ENCODE measurements at regions not wholly inside any gene's neighbourhood (a gene's known extent, or its start where the extent isn't known, plus 50 kb on each side); places are given as distances from the start of the nearest gene placed in this dataset.

DNA sequence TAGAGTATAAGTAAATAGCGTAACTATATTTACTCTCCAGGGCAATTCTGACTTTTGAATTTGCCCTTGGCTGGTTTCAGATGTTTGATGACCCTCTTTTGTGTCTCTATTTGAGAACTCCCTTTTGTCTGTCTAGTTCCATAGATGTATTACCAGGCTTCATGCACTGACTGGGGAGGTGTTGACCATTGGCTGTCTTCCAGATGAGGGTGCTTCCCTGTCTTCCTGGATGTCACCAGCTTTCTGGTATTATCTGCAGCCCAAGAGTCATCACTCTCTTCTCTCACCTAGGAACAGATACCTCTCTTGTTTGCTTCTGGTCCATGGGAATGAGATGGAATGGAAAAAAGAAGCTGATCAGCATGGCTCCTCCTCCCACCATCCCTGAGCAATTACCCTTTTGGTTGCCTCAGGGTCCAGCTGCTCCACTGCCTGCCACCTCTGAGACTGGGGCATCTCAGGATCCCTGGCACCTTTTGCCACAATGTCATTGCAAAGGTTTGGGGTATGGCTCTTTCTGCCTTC is 58.7 kb upstream of the TMED7 start:
- H3K9me3 ChIP-seq (ENCODE audit: low read depth, low read length), result no peaks in the 10 kb centered on the region
- TF ChIP-seq FOXP2 (optimal IDR thresholded peaks at IDR 0.05; ENCODE audit: control extremely low read depth, extremely low read length, insufficient read depth), result no peak
- TF ChIP-seq POLR2AphosphoS5 (IDR thresholded peaks at IDR 0.05; ENCODE audit: borderline replicate concordance, low read depth, low read length), result no peak
- TF ChIP-seq EZH2 (IDR thresholded peaks at IDR 0.05), result no peak
- H3K27ac ChIP-seq, result no peak overlapping the region
- no peaks in the 10 kb centered on the region for H3K36me3 ChIP-seq (ENCODE audit: insufficient read depth, low read length)
- no peak for DNase-seq (ENCODE audit: low read depth, low spot score)
- H3K4me3 ChIP-seq, result no peak overlapping the region
- no peak overlapping the region for H3K9ac ChIP-seq (ENCODE audit: insufficient read length)

GRCh38 chr5:115683081-115683480 is 57.2 kb upstream of the TMED7 start:
- H3K9me3 ChIP-seq (ENCODE audit: low read depth, low read length), result no peaks in the 10 kb centered on the region
- DNase-seq (ENCODE audit: low read depth, low spot score), result no peak
- H3K36me3 ChIP-seq (ENCODE audit: insufficient read depth, low read length), result no peaks in the 10 kb centered on the region
- TF ChIP-seq FOXP2 (optimal IDR thresholded peaks at IDR 0.05; ENCODE audit: control extremely low read depth, extremely low read length, insufficient read depth), result no peak
- TF ChIP-seq EZH2 (IDR thresholded peaks at IDR 0.05), result no peak
- no peak for TF ChIP-seq POLR2AphosphoS5 (IDR thresholded peaks at IDR 0.05; ENCODE audit: borderline replicate concordance, low read depth, low read length)
- no peak overlapping the region for H3K27ac ChIP-seq
- H3K4me3 ChIP-seq, result no peak overlapping the region
- no peak overlapping the region for H3K9ac ChIP-seq (ENCODE audit: insufficient read length)

All from SK-N-MC (cell line).